ENCODE measurements at regions not wholly inside any gene's neighbourhood (a gene's known extent, or its start where the extent isn't known, plus 50 kb on each side); places are given as distances from the start of the nearest gene placed in this dataset.

GRCh38 chr9:28332648-28333047 is 759.4 kb upstream of the C9orf72 start:
- TF ChIP-seq CTCF (IDR thresholded peaks at IDR 0.05) (no peak), POLR2A (IDR thresholded peaks at IDR 0.05) (no peak)

All from testis (tissue), 2 donors.